GM21619 (cell line): ENCODE measurements at regions not wholly inside any gene's neighbourhood (a gene's known extent, or its start where the extent isn't known, plus 50 kb on each side); places are given as distances from the start of the nearest gene placed in this dataset.
"Not testable (repeated sequence)": the region's sequence is repeated elsewhere in the genome, so short reads cannot be mapped to it uniquely, and the experiment has no call there.

Experiments
- ATAC-seq: cut with Tn5 transposase; IDR thresholded peaks from one replicate; pipeline ENCODE4 v1.9.1; 2021; ENCODE audit not compliant: unreplicated experiment

- no peak for ATAC-seq
These were observed 114.3 kb downstream of the MPP7 start for GRCh38 chr10:28188526-28188925.

GRCh38 chr10:28186887-28187578 is 115.8 kb downstream of the MPP7 start:
- ATAC-seq, result no peak

DNA sequence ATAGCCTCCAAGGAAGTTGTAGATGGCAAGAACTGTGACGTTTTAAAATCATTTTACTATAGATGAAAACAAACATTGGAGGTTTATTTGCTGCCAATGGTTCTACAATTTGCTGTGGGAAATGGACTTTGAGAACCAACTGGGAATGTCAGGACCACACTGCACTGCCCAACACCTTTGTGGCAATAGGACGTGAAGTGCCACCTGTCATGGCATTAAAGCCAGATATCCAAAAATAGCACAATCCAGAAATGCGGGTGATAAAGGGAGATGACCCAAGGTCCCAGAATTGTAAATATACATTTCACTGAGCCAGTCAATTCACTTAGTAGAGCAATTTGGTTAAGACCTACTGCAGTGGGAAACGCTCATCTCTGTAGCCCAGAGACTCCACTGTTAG is 116.4 kb downstream of the MPP7 start:
- ATAC-seq, result no peak

DNA sequence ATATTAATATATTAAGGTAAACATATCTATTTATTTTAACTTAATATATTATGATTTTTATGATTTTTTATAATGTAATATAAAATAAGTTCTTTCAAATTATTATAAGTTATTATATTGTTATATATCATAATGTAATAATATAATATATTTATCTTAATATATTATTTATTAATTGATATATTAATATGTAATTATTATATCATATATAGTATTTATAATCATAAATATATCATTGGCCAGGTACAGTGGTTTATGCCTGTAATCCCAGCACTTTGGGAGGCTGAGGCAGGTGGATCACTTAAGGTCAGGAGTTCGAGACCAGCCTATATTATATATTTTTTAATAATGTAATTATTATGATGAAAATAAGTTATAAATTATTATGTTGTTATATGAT is 118.1 kb downstream of the MPP7 start:
- ATAC-seq, result no peak

- no peak for ATAC-seq
These were observed 121.3 kb downstream of the MPP7 start for GRCh38 chr10:28181478-28182096.

GRCh38 chr10:28180654-28181053 is 122.2 kb downstream of the MPP7 start:
- ATAC-seq, result no peak

DNA sequence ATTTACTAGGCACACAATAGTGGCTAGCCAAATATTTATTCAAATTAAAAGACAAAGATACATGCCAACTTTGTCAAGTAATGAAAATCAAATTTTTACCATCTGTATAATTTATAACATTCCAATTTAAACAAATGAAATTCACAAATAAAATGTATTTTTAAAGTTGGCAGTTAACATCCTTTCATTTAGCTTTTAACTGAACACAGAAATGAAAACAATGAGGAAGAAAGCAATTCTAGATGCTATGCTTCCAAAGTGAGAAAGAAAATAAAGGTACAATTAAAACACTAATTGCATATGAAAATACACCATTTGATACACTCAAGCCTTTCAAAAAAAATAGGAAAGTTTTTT is 123.1 kb downstream of the MPP7 start:
- no peak for ATAC-seq

DNA sequence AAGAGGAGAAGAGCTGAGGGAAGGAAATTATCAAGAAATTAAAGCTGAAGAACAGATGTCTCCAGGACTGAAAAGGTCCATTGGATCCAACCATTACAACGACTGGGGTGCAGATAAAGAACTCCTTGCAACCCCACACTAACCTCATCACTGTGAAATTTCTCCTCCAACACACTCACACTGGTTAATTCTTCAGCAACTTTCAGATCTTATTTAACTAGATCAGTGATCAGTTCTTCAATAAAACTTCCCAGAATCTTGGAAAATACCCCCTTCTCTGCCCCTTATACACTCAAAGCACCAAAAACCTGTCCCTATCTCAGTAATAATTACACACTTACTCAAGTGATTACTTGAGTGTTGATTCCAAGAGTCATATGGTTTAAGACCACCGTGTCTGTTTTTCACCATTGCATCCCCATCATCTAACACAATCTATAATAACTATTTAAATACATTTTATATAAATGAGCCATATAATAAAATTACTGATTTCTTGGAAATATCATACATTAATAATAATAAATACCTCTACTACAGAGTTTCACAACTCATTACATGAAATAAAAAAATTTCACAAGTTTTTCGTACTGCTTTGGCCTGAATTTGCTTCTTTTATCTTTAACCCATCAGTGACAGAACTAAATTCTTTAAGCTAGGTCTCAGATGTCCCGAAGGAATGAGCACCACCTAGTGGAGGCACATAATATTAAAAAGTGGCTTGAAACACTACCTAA is 123.7 kb downstream of the MPP7 start:
- ATAC-seq, result peak; percentile 56

GRCh38 chr10:28177944-28178637 is 124.8 kb downstream of the MPP7 start:
- peak; percentile 69 for ATAC-seq

DNA sequence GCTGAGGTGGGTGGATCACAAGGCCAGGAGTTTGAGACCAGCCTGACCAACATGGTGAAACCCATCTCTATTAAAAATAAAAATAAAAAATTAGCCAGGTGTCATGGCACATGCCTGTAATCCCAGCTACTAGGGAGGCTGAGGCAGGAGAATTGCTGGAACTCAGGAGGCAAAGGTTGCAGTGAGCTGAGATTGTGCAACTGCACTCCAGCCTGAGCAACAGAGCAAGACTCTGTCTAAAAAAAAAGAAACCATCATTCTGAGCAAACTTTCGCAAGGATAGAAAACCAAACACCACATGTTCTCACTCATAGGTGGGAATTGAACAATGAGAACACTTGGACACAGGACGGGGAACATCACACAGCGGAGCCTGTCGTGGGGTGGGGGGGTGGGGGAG is 126.4 kb downstream of the MPP7 start:
- ATAC-seq, result not testable (repeated sequence)

- ATAC-seq, result no peak
These were observed 130.6 kb downstream of the MPP7 start for GRCh38 chr10:28172223-28172610.

DNA sequence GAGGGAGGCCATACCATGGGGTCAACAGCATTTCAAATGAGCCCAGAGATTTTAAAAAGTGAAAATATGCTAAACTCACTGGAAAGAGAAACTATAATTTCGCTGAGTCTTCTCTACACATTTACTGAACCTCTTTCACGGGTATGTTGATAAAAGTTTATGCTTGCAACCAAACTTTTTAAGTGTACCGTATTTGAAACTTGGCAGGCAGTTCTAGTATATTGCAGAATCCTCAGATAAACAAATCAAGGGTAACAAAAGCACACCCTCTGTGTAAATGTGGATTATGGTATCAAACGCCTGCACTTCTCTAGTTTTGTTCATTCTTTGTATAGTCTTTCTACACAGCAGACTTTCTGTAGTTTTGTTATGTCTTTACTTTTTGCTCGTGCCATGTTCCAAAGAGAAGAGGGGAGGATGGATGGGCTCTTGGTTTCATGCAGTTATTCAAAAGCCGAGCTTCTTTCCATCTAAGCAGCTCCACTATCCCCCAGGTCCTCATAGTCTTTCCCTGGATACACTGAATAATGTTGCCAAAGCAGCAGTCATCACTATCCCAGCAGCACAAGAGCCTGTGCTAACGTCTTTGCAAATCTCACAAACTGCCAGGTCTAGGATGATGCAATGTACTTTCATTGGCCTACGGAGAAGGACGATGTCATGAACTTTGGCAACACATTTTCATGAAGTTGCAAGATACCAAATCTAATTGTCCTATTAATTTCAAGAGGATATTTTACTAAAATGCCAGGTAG is 131.2 kb downstream of the MPP7 start:
- no peak for ATAC-seq

DNA sequence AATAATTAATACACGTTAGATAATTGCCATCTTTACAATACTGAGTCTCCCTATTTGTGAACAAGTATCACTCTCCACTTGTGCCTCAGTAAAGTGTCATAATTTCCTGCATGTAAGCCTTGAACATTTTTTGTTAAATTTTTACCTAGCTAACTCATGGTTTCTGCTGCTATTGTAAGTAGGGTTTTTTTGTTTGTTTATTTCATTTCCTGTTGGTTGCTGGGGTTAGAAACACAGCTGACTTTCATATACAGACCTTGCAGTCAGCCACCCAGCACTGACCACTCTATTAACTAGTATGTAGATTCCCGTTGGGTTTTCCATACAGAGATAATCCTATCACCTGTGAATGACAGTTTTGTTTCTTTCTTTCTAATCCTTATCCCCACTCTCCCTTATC is 133.3 kb downstream of the MPP7 start:
- ATAC-seq, result peak; percentile 96

DNA sequence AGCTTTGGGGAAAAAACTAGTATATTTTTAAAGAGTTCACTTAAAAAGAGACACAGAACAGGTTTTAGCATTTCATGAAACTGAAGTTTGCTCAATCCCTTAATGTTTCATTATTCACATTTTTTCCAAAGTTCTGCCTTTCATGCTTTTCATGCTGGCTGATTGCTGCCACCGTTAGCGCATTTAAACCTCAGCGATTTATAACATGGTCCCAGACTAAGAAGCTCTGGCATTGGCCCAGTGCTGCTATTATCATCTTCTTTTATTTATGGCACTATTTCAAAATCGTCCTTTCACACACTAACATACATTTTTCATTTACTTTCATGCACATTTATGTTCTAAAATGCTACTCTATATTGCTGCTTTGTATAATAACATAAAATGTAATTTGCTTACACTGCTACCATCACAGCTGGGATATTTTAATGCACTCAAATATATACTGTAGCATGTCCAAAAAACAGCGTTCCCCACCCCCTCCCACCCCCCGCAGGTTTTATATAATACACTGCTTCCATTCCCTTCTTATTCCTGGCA is 141.9 kb downstream of the MPP7 start:
- no peak for ATAC-seq

GRCh38 chr10:28157379-28157778 is 145.5 kb downstream of the MPP7 start:
- no peak for ATAC-seq

DNA sequence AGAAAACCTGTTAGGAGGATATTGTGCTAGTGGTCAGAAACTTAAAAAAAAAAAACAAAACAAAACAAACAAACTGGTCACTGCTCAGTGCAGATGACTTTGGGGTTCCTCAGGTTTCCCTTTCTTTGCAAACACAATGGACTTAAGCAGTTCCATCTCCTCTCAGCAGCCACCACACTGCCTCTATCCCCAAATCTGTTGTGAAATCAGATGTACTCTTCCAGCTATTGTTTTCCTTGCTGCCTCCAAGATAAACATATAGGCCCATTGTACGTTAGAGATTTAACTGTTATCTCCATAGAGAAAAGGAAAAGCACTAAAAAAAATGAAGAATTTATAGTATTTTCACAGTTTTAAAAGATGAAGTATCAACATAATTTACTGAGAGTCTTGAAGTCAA is 147.1 kb downstream of the MPP7 start:
- no peak for ATAC-seq

DNA sequence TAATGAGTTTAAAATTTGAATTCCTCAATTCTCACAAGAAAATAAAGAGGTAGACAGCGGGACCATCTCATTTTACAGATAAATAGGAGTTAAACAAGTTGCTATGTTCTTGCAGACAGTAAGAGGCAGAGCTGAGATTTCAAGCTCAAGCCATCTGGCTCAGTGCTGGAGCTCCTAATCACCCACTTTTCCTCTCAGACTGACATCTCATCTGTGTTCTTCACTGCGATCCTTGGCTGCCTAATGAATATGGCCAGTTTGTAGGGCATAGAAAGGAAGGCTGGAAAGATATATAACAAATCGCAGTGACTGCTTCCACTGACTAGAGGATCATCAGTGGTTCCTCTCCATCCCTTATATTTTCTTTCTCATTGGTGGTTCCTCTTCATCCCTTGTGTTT is 151.2 kb downstream of the MPP7 start:
- no peak for ATAC-seq

GRCh38 chr10:28149746-28150145 is 150.9 kb upstream of the ODAD2 start:
- no peak for ATAC-seq

DNA sequence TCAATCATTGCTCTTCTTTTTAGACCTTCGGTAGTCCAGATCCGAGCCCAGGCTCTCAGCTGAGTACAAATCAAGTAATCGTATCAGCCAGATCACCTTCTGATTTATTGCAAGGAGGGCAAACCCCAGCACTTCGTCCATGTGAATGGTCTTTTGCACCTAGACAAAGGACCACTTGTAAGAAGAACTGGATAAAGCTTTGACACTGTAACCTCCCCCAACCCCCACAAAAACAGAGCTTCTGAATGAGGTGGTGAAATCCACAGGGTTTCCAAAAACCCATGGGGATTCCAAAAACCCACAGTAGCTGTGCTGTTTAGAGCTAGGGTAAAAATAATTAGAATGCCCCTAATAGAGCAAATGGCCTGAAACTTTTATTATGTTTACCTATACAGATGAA is 148.8 kb upstream of the ODAD2 start:
- no peak for ATAC-seq

DNA sequence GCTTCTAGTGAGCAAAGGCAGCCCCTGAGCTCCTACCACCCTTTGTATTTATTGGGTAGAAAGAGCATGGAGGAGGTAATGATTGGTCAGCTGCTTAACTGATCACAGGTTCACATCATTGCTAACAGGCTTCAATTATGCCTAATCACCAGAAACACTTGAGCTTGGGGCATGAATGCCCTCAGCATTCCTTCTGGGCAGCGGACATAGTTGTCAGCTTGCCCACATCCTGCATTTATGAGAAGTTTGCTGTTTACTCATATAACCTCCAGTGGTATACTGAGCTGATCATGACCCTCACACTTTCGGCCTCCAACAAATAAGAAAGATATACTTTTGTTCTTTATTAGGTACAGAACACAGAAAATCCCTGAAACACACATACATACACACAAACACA is 140.3 kb upstream of the ODAD2 start:
- ATAC-seq, result no peak
